OCI-LY7 (cell line): ENCODE measurements at regions not wholly inside any gene's neighbourhood (a gene's known extent, or its start where the extent isn't known, plus 50 kb on each side); places are given as distances from the start of the nearest gene placed in this dataset.
"Not testable (repeated sequence)": the region's sequence is repeated elsewhere in the genome, so short reads cannot be mapped to it uniquely, and the experiment has no call there.

Experiments
- BruUV-seq: library from RNA; stranded (reverse); fragments of 400-500 nt; replicated peaks from 2 replicates; lab custom pipeline; 2021; lab: Mats Ljungman, UMichigan
- CTCF ChIA-PET: fragments of 300-600 bp; sonication (Branson Sonifier 250); formaldehyde crosslinking; loops from one replicate; lab custom pipeline; 2022; ENCODE audit warnings: antibody characterized with exemption; ENCODE audit not compliant: unreplicated experiment; lab: Charles Lee
- POLR2A ChIA-PET: fragments of 300-600 bp; sonication (Branson Sonifier 250); formaldehyde crosslinking; loops from one replicate; lab custom pipeline; 2022; ENCODE audit warnings: antibody characterized with exemption; lab: Charles Lee
- DNase-seq: peaks from one replicate; pipeline ENCODE4 v3.0.0-alpha.2; 2015; ENCODE audit warnings: low spot score
- H2AFZ ChIP-seq: fragments of 200-600 bp; sonication (generic), shearing (Covaris generic); 2 replicates; pipeline ENCODE4 v1.6.1; 2014; ENCODE audit warnings: mild to moderate bottlenecking, antibody characterized with exemption, low read length, moderate library complexity
- H3K27ac ChIP-seq: fragments of 200-600 bp; sonication (generic); 2 replicates; pipeline ENCODE4 v1.5.1; 2014; ENCODE audit warnings: mixed run types, low read depth, mild to moderate bottlenecking, moderate library complexity, low read length, inconsistent platforms; ENCODE audit not compliant: poor library complexity, severe bottlenecking
- H3K36me3 ChIP-seq: fragments of 200-600 bp; sonication (generic); 2 replicates; pipeline ENCODE4 v1.6.1; 2014; ENCODE audit warnings: mild to moderate bottlenecking, antibody characterized with exemption, low read length, moderate library complexity, mixed read lengths; ENCODE audit not compliant: insufficient read depth
- H3K4me1 ChIP-seq: fragments of 200-600 bp; sonication (generic); 2 replicates; pipeline ENCODE4 v1.5.1; 2014; ENCODE audit warnings: mild to moderate bottlenecking, low read length; ENCODE audit not compliant: insufficient read depth, poor library complexity, severe bottlenecking
- H3K4me2 ChIP-seq: fragments of 200-600 bp; sonication (generic); 2 replicates; pipeline ENCODE4 v1.6.1; 2014; ENCODE audit warnings: mild to moderate bottlenecking, low read length
- H3K4me3 ChIP-seq: fragments of 200-600 bp; sonication (generic); 2 replicates; pipeline ENCODE4 v1.5.1; 2014; ENCODE audit warnings: mild to moderate bottlenecking, low read depth, low read length; ENCODE audit not compliant: poor library complexity, severe bottlenecking
- H3K79me2 ChIP-seq: fragments of 200-600 bp; sonication (generic); 2 replicates; pipeline ENCODE4 v1.6.1; 2016; ENCODE audit warnings: low read depth, mild to moderate bottlenecking, low read length, moderate library complexity, mixed read lengths; ENCODE audit not compliant: insufficient read depth
- H3K9me2 ChIP-seq: fragments of 200-600 bp; sonication (generic); 2 replicates; pipeline ENCODE4 v1.6.1; 2016; ENCODE audit warnings: mild to moderate bottlenecking, low read length, mixed read lengths; ENCODE audit not compliant: insufficient read depth
- H3K9me3 ChIP-seq: fragments of 200-600 bp; sonication (generic); 2 replicates; pipeline ENCODE4 v1.6.1; 2014; ENCODE audit warnings: mild to moderate bottlenecking, mixed run types, low read length, mixed read lengths
- H4K20me1 ChIP-seq: fragments of 200-600 bp; sonication (generic); 2 replicates; pipeline ENCODE4 v1.6.1; 2014; ENCODE audit warnings: mild to moderate bottlenecking, antibody characterized with exemption, low read length, moderate library complexity, mixed read lengths; ENCODE audit not compliant: insufficient read depth
- CTCF ChIP-seq: fragments of 200-600 bp; sonication (generic); conservative IDR thresholded peaks from 2 replicates; pipeline ENCODE4 v1.5.1; 2014; ENCODE audit warnings: mild to moderate bottlenecking, antibody characterized with exemption, low read length, moderate library complexity, mixed read lengths
- EZH2phosphoT487 ChIP-seq: fragments of 200-600 bp; sonication (generic); IDR thresholded peaks from 2 replicates; pipeline ENCODE4 v1.6.1; 2018; ENCODE audit warnings: low read depth, borderline replicate concordance, mild to moderate bottlenecking, mixed run types, antibody characterized with exemption, low read length, moderate library complexity, mixed read lengths
- intact Hi-C: fragments of 100-400 bp; cut with micrococcal nuclease; formaldehyde crosslinking; loops from one replicate; pipeline ENCODE4 v1.10.0; 2022; ENCODE audit not compliant: unreplicated experiment

- no peaks in the 10 kb centered on the region for H4K20me1 ChIP-seq
- H3K27ac ChIP-seq, result no peak overlapping the region
- peak; percentile 59 for DNase-seq
- POLR2A ChIA-PET, result no interaction called here
- no peaks in the 10 kb centered on the region for H3K36me3 ChIP-seq
- intact Hi-C loops, result loop anchor here (5.0 kb wide), 3 partner anchors 123 to 233 kb away; no protein-coding TSS in a partner anchor
- H3K79me2 ChIP-seq, result no peaks in the 10 kb centered on the region
- H3K4me2 ChIP-seq, result no peak overlapping the region
- no peak overlapping the region for H3K4me3 ChIP-seq
- H3K9me2 ChIP-seq, result no peaks in the 10 kb centered on the region
- CTCF ChIA-PET, result no interaction called here
- no TSS peak for BruUV-seq
- no peaks in the 10 kb centered on the region for H3K4me1 ChIP-seq
- no peak overlapping the region for H2AFZ ChIP-seq
- TF ChIP-seq CTCF (peak; percentile 75), EZH2phosphoT487 (no peak)
- H3K9me3 ChIP-seq, result no peaks in the 10 kb centered on the region
Measured at GRCh38 chr2:113370478-113371091, 66.9 kb upstream of the ZNG1B start.

- TF ChIP-seq EZH2phosphoT487, result no peak
- H3K4me3 ChIP-seq, result no peak overlapping the region
- H3K27ac ChIP-seq, result no peak overlapping the region
- no peaks in the 10 kb centered on the region for H4K20me1 ChIP-seq
- no peaks in the 10 kb centered on the region for H3K9me3 ChIP-seq
- no peak for DNase-seq
- no peaks in the 10 kb centered on the region for H3K36me3 ChIP-seq
- H3K79me2 ChIP-seq, result no peaks in the 10 kb centered on the region
- H3K4me2 ChIP-seq, result no peak overlapping the region
- intact Hi-C loops, result loop anchor here (5.0 kb wide), 3 partner anchors 123 to 233 kb away; no protein-coding TSS in a partner anchor
- POLR2A ChIA-PET, result no interaction called here
- H3K4me1 ChIP-seq, result no peaks in the 10 kb centered on the region
- no peak overlapping the region for H2AFZ ChIP-seq
- BruUV-seq, result no TSS peak
- CTCF ChIA-PET, result no interaction called here
- H3K9me2 ChIP-seq, result no peaks in the 10 kb centered on the region
Measured at GRCh38 chr2:113370030-113370429, 67.5 kb upstream of the ZNG1B start.

DNA sequence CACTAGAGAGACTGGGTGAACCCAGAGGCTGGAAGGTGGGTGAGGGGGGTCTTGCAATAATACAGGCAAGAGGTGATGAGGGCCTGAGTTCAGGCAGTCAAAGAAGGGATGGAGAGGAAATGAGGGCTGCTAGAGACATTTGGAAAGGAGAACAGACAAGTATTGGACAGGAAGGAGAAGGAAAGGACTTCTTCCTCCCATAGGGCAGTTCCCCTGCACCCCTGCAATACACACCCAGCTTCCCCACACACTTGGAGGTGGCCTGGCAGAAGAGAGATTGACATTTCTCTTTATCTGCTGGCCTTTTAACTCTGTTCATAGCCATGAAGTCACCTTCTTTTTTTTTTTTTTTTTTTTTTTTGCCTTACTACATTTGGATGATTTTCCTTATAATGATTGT is 68.9 kb upstream of the ZNG1B start:
- H3K4me2 ChIP-seq, H3K9me2 ChIP-seq, H3K79me2 ChIP-seq, H3K9me3 ChIP-seq, H3K4me3 ChIP-seq, H3K4me1 ChIP-seq, BruUV-seq, DNase-seq, H4K20me1 ChIP-seq, POLR2A ChIA-PET, H2AFZ ChIP-seq, H3K27ac ChIP-seq, H3K36me3 ChIP-seq, intact Hi-C loops, CTCF ChIA-PET: not testable (repeated sequence)

DNA sequence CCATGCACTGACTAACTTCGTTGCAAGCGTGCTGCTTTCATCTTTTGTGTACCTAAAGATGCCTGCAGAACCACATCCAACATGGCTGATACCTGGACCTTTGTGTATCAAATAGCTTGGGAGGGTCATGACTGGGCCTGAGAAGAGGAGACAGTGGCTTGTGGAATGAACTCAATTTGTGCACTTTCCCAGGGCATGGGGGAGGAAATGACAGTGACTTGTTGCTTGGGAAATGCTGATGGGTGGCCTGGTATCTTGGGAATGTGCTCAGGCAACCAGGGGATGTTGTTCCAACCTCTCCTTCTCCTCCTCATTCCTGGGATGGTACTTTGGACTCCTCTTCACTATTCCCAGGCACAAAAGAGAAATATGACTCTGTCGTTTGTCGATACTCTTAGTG is 70.7 kb upstream of the ZNG1B start:
- DNase-seq, H3K36me3 ChIP-seq, BruUV-seq, H2AFZ ChIP-seq, CTCF ChIA-PET, H4K20me1 ChIP-seq, H3K4me3 ChIP-seq, POLR2A ChIA-PET, H3K79me2 ChIP-seq, H3K4me1 ChIP-seq, H3K9me3 ChIP-seq, intact Hi-C loops, H3K4me2 ChIP-seq, H3K27ac ChIP-seq, H3K9me2 ChIP-seq: not testable (repeated sequence)

DNA sequence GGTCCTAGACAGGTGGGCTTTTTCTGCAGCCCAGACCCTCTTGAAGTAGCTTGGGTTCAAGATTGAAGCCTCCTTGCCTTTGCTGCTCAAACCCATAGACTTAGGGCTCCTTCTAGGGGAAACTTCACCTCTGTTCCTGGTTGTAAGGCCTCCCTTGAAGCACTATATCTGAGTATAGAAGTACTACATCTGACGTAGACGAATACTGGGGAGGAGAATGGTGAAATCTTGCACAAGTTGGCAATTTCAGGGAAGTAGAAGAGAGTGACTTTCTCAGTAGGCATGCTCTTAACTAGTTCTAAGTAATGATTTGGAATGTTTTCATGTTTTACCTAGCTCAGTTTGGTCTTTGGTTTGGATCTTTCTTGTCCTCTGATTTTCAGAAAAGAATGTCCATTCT is 71.7 kb upstream of the ZNG1B start:
- H3K27ac ChIP-seq, CTCF ChIA-PET, BruUV-seq, H3K4me1 ChIP-seq, intact Hi-C loops, H3K79me2 ChIP-seq, H3K4me3 ChIP-seq, DNase-seq, H3K9me2 ChIP-seq, H3K36me3 ChIP-seq, H4K20me1 ChIP-seq, POLR2A ChIA-PET, H3K4me2 ChIP-seq, H3K9me3 ChIP-seq, H2AFZ ChIP-seq: not testable (repeated sequence)

DNA sequence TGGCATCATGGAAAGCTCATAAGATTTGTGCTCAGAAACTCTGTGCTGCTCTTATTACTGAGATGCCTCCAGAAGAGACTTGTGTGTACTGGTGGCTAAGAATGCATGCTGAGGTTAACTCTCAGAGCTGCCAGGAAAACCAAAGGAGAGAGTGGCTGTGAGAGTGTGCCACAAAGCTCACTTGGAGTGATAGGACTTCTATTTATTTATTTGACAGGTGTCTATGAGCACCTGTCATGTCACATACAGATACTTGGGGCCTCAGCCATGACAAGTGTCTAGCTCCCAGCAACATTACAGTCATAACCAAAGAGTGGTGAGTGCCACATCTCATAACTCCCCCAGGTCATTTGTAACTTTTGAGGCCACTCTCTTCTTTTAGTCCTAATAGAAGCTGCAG is 72.2 kb upstream of the ZNG1B start:
- POLR2A ChIA-PET, H2AFZ ChIP-seq, H4K20me1 ChIP-seq, H3K27ac ChIP-seq, H3K4me3 ChIP-seq, H3K36me3 ChIP-seq, H3K4me1 ChIP-seq, intact Hi-C loops, H3K79me2 ChIP-seq, BruUV-seq, H3K9me2 ChIP-seq, H3K9me3 ChIP-seq, CTCF ChIA-PET, DNase-seq, H3K4me2 ChIP-seq: not testable (repeated sequence)
